ENCODE measurements at regions not wholly inside any gene's neighbourhood (a gene's known extent, or its start where the extent isn't known, plus 50 kb on each side); places are given as distances from the start of the nearest gene placed in this dataset.

DNA sequence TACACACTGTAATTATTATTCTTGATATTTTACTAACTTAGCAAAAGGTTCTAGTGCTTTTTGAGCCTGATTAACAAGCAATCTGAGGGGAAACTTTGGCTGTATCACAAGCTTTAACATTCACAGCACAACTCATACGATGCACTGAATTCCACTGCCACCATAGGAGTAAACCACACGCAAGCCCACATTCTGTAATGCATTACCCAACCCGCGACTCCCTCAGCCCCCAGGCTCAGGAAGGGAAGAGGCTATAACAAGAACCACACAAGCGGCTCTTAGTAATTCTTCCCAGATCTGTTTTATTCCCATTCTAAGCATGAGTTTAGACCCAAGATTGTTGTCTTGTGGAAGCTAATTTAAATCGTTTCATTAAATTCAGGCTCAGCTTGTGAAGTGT, 138.5 kb upstream of the TBL1X start:
- TF ChIP-seq, protein P1, sequence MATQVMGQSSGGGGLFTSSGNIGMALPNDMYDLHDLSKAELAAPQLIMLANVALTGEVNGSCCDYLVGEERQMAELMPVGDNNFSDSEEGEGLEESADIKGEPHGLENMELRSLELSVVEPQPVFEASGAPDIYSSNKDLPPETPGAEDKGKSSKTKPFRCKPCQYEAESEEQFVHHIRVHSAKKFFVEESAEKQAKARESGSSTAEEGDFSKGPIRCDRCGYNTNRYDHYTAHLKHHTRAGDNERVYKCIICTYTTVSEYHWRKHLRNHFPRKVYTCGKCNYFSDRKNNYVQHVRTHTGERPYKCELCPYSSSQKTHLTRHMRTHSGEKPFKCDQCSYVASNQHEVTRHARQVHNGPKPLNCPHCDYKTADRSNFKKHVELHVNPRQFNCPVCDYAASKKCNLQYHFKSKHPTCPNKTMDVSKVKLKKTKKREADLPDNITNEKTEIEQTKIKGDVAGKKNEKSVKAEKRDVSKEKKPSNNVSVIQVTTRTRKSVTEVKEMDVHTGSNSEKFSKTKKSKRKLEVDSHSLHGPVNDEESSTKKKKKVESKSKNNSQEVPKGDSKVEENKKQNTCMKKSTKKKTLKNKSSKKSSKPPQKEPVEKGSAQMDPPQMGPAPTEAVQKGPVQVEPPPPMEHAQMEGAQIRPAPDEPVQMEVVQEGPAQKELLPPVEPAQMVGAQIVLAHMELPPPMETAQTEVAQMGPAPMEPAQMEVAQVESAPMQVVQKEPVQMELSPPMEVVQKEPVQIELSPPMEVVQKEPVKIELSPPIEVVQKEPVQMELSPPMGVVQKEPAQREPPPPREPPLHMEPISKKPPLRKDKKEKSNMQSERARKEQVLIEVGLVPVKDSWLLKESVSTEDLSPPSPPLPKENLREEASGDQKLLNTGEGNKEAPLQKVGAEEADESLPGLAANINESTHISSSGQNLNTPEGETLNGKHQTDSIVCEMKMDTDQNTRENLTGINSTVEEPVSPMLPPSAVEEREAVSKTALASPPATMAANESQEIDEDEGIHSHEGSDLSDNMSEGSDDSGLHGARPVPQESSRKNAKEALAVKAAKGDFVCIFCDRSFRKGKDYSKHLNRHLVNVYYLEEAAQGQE (IDR thresholded peaks at IDR 0.05; ENCODE audit: unreplicated experiment): no peak
- TF ChIP-seq ZNF462 (CRISPR knock-in tag; IDR thresholded peaks at IDR 0.05) (no peak), CREB1 (CRISPR knock-in tag; IDR thresholded peaks at IDR 0.05; ENCODE audit: low read depth) (no peak), EZH2 (IDR thresholded peaks at IDR 0.05; ENCODE audit: low read depth, unreplicated experiment) (no peak), EZH2phosphoT487 (IDR thresholded peaks at IDR 0.05; ENCODE audit: unreplicated experiment) (no peak)
- no peak overlapping the region for H3K4me3 Mint-ChIP-seq
- Histone ChIP-seq H3K79me2 (replicated peaks; ENCODE audit: insufficient read depth) (no peaks in the 10 kb centered on the region), H3K36me3 (ENCODE audit: insufficient read depth) (no peaks in the 10 kb centered on the region), H3K9me2 (ENCODE audit: insufficient read depth) (no peaks in the 10 kb centered on the region), H3K4me3 (no peak overlapping the region), H2AFZ (no peak overlapping the region), H3K4me1 (ENCODE audit: insufficient read depth) (no peaks in the 10 kb centered on the region), H3F3A (replicated peaks; ENCODE audit: low read depth) (no peaks in the 10 kb centered on the region), H3K4me2 (no peak overlapping the region), H4K20me1 (replicated peaks; ENCODE audit: insufficient read depth) (no peaks in the 10 kb centered on the region), H3K27me3 (ENCODE audit: insufficient read depth) (no peaks in the 10 kb centered on the region), H3K27ac (ENCODE audit: low read depth) (no peak overlapping the region)
- no peak overlapping the region for H3K27ac Mint-ChIP-seq
- H3K4me1 Mint-ChIP-seq: peaks cover 3% of the 10 kb centered on the region; the same call in 1 of the 3 replicates
- H3K9me3 Mint-ChIP-seq: no peaks in the 10 kb centered on the region
- no peak for ATAC-seq
- H3K27me3 Mint-ChIP-seq (ENCODE audit: insufficient read depth, low read depth, poor library complexity): no peaks in the 10 kb centered on the region
- no peaks in the 10 kb centered on the region for H3K36me3 Mint-ChIP-seq (ENCODE audit: low read depth)
- no peak for DNase-seq (ENCODE audit: low spot score)

Data from GM23338 (cell line).